Epithelial cell of proximal tubule (primary cell): ENCODE measurements at regions not wholly inside any gene's neighbourhood (a gene's known extent, or its start where the extent isn't known, plus 50 kb on each side); places are given as distances from the start of the nearest gene placed in this dataset.

Experiments used
- DNase-seq: peaks from one replicate; pipeline ENCODE4 v3.0.0-alpha.2; 2011; ENCODE audit warnings: low read depth
- H3K4me3 ChIP-seq: 2 replicates; pipeline ENCODE4 v1.5.1; 2011; ENCODE audit warnings: low read depth, mild to moderate bottlenecking, low read length
- CTCF ChIP-seq: conservative IDR thresholded peaks from 2 replicates; pipeline ENCODE4 v1.5.1; 2012; ENCODE audit warnings: low read depth, mild to moderate bottlenecking, low read length

- DNase-seq, result no peak
- no peak overlapping the region for H3K4me3 ChIP-seq
- TF ChIP-seq CTCF, result peak; percentile 56
Observed at GRCh38 chr5:28473531-28474107, 1435.2 kb upstream of the CDH9 start.

- no peak overlapping the region for H3K4me3 ChIP-seq
- no peak for TF ChIP-seq CTCF
- DNase-seq, result no peak
Observed at GRCh38 chr5:28468166-28468565, 1429.8 kb upstream of the CDH9 start.

GRCh38 chr5:28463728-28464127, 1425.3 kb upstream of the CDH9 start:
- H3K4me3 ChIP-seq, result no peak overlapping the region
- TF ChIP-seq CTCF, result no peak
- DNase-seq, result no peak

GRCh38 chr5:28451483-28451882, 1413.1 kb upstream of the CDH9 start:
- no peak overlapping the region for H3K4me3 ChIP-seq
- DNase-seq, result no peak
- TF ChIP-seq CTCF, result no peak

- DNase-seq, result no peak
- H3K4me3 ChIP-seq, result no peak overlapping the region
- TF ChIP-seq CTCF, result no peak
Observed at GRCh38 chr5:28450997-28451396, 1412.6 kb upstream of the CDH9 start.

- no peak for TF ChIP-seq CTCF
- DNase-seq, result no peak
- H3K4me3 ChIP-seq, result no peak overlapping the region
Observed at GRCh38 chr5:28448791-28449190, 1410.4 kb upstream of the CDH9 start.

- TF ChIP-seq CTCF, result no peak
- DNase-seq, result peak; percentile 35
- H3K4me3 ChIP-seq, result no peak overlapping the region
Observed at GRCh38 chr5:28430565-28431178, 1392.3 kb upstream of the CDH9 start.
